ENCODE measurements at regions not wholly inside any gene's neighbourhood (a gene's known extent, or its start where the extent isn't known, plus 50 kb on each side); places are given as distances from the start of the nearest gene placed in this dataset.

- TF ChIP-seq CTCF (IDR thresholded peaks at IDR 0.05; ENCODE audit: low read depth, low read length, missing input control) (no peak), MAX (IDR thresholded peaks at IDR 0.05) (no peak), RAD21 (IDR thresholded peaks at IDR 0.05) (no peak), REST (IDR thresholded peaks at IDR 0.05) (no peak), YY1 (IDR thresholded peaks at IDR 0.05) (no peak), GABPA (IDR thresholded peaks at IDR 0.05 in 1 of 2, conservative IDR thresholded peaks at IDR 0.05 in 1 of 2) (no peak), RXRA (IDR thresholded peaks at IDR 0.05) (no peak), EGR1 (IDR thresholded peaks at IDR 0.05; ENCODE audit: low read depth in 2 of 2) (no peak), SP1 (IDR thresholded peaks at IDR 0.05) (no peak), NR2F2 (IDR thresholded peaks at IDR 0.05) (no peak)
Measured at GRCh38 chrX:8042304-8042703, 115.1 kb upstream of the PNPLA4 start.

Data from liver (tissue), 3 donors.